GM12875 (cell line): ENCODE measurements at regions not wholly inside any gene's neighbourhood (a gene's known extent, or its start where the extent isn't known, plus 50 kb on each side); places are given as distances from the start of the nearest gene placed in this dataset.

Source experiments
- H3K4me3 ChIP-seq: one replicate; pipeline ENCODE4 v1.5.1; 2011; ENCODE audit warnings: low read depth, low read length, control low read depth
- TF ChIP-seq, protein P1 (sequence below): IDR thresholded peaks from 2 replicates; pipeline ENCODE4 v1.5.1; 2011; ENCODE audit warnings: low read depth, mild to moderate bottlenecking, control low read depth, inconsistent platforms, low read length, moderate library complexity, borderline replicate concordance; ENCODE audit not compliant: insufficient read depth

DNA sequence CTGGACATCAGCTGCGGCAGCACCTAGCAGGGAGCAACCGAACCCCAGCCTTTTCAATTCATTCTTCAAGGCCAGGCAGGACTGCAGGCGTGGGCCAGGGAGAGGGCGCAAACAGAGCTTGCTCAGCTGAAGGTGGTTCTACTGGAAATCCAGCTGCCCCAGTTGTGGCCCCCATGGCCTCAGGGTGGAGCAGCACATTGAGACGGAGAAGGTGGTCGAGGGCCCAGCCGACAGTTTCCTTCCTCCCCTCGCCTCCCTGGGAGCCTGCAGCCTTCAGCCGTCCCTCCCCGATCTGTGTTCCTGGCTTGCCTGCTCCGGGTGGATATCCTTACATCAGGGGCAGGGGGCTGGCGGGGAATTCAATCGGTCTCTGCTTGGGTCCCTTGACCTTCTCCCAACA, 217.8 kb downstream of the ANKRD60 start:
- TF ChIP-seq, protein P1, sequence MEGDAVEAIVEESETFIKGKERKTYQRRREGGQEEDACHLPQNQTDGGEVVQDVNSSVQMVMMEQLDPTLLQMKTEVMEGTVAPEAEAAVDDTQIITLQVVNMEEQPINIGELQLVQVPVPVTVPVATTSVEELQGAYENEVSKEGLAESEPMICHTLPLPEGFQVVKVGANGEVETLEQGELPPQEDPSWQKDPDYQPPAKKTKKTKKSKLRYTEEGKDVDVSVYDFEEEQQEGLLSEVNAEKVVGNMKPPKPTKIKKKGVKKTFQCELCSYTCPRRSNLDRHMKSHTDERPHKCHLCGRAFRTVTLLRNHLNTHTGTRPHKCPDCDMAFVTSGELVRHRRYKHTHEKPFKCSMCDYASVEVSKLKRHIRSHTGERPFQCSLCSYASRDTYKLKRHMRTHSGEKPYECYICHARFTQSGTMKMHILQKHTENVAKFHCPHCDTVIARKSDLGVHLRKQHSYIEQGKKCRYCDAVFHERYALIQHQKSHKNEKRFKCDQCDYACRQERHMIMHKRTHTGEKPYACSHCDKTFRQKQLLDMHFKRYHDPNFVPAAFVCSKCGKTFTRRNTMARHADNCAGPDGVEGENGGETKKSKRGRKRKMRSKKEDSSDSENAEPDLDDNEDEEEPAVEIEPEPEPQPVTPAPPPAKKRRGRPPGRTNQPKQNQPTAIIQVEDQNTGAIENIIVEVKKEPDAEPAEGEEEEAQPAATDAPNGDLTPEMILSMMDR: no peak
- H3K4me3 ChIP-seq: no peak overlapping the region

DNA sequence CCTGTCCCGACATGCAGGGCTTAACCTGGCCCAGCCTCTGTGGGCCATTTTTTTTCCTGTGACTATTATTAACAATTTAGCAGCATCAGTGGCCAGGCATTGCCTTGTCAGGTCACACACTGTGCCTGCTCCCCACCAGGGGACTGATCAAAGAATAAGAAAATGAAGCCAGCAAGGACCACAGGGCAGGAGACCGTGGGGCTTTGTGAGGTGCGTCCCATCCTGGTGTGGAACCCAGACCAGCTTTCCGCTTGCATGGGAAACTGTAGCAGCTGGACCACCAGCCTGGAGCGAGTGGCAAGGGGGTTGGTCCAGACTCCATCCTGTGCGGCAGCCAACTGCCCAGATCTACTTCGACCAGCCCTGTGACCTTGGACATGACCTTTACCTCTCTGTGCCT, 218.3 kb downstream of the ANKRD60 start:
- TF ChIP-seq, protein P1: no peak
- no peak overlapping the region for H3K4me3 ChIP-seq

DNA sequence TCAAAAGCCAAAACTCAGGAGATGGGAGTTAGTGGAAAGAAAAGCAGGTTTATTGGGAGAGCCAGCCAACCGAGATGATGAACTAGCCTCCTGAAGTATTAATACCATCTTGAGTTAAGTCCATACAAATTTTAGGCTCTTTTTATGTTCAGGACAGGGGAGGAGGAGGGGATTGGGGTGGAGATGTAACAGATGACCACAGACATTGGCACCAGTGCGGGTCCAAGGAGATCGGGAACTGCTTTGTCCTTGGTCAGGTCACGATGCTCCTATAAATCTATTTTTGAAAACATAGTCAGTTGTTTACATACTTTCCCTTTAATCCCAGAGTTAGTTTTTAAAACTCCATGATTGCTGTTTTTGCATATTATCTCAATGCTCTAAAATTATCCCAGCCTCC, 219.6 kb downstream of the ANKRD60 start:
- no peak overlapping the region for H3K4me3 ChIP-seq
- TF ChIP-seq, protein P1: no peak

- TF ChIP-seq, protein P1: no peak
- H3K4me3 ChIP-seq: no peak overlapping the region
Observed at GRCh38 chr20:58008413-58008812, 220.0 kb downstream of the ANKRD60 start.

DNA sequence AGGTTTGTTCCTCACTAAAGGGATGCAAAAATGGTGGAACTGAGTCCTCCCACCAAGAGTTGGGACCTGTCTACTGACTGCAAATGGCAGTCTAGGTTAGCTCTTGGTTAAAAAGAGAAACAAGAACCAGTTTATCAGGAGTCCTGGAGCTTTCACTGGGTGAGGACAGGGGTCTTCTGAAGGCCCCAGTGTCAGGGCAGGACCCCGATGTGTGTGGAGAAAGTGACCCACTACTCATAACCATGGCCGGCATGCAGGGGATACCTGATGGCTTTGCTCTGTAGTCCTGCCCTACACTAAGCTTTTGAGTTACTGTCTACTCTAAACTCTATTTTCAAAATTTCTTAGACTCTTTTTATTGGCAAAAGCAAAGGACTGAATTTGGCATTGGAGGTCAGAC, 220.5 kb downstream of the ANKRD60 start:
- TF ChIP-seq, protein P1: no peak
- no peak overlapping the region for H3K4me3 ChIP-seq

- H3K4me3 ChIP-seq: no peak overlapping the region
- TF ChIP-seq, protein P1: no peak
Observed at GRCh38 chr20:58006346-58007316, 221.8 kb downstream of the ANKRD60 start.
